ENCODE measurements at regions not wholly inside any gene's neighbourhood (a gene's known extent, or its start where the extent isn't known, plus 50 kb on each side); places are given as distances from the start of the nearest gene placed in this dataset.

DNA sequence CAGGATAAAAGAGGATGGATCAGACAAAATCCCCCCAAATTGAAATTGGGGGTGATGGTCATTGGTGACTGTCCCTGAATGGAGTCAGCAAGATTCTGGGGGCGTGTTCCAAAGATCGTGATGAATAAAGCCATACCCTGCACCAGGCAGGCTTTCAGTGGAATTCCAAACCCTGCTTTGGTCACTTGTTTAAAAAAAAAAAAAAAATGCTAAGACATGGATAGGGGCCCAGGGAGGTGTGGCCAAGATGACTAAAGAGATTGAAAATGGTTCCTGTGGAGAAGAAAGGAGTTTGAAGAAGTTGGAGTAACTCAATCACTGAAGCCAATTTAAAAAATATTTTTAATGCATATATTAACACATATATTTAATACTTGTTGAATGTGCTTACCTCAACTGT is 161.4 kb upstream of the KCNG1 start:
- FAIRE-seq (no peak), DNase-seq (ENCODE audit: low read depth, low spot score) (no peak)
- Histone ChIP-seq H3K27me3 (ENCODE audit: control insufficient read depth in 2 of 2, insufficient read depth in 2 of 2, low read length in 2 of 2) (peaks cover 2 to 6% of the 10 kb centered on the region in 2 experiments), H3K4me1 (ENCODE audit: control insufficient read depth, extremely low read depth, insufficient read depth, low read length) (no peaks in the 10 kb centered on the region), H3K79me2 (ENCODE audit: control insufficient read depth, insufficient read depth, low read length) (no peaks in the 10 kb centered on the region), H3K9ac (replicated peaks; ENCODE audit: extremely low read depth, insufficient read depth, low read length) (no peak overlapping the region), H3K27ac (ENCODE audit: insufficient read depth, low read depth, low read length) (no peak overlapping the region), H4K20me1 (replicated peaks; ENCODE audit: control insufficient read depth, extremely low read depth, insufficient read depth, low read length) (no peaks in the 10 kb centered on the region), H2AFZ (ENCODE audit: low read depth, low read length) (no peak overlapping the region), H3K9me3 (replicated peaks; ENCODE audit: control insufficient read depth, insufficient read depth, low read length) (no peaks in the 10 kb centered on the region), H3K9me1 (replicated peaks; ENCODE audit: control insufficient read depth, extremely low read depth, insufficient read depth, low read length) (no peaks in the 10 kb centered on the region), H3K4me2 (ENCODE audit: insufficient read depth, low read length) (no peak overlapping the region), H3K4me3 (replicated peaks in 1 of 3; ENCODE audit: insufficient read depth in 1 of 3, low read depth in 1 of 3, low read length in 3 of 3) (no peak overlapping the region), H3K36me3 (ENCODE audit: control insufficient read depth in 2 of 2, extremely low read depth in 1 of 2, insufficient read depth in 2 of 2, low read length in 2 of 2) (no peaks in the 10 kb centered on the region)
- dilution Hi-C loops (cut with MboI; ENCODE audit: extremely low pct_ligation_motif_present, low sequenced_read_pairs) (no loop called here), intact Hi-C loops (cut with micrococcal nuclease) (no loop called here)
- POLR2A ChIA-PET = no interaction called here
- TF ChIP-seq GATA2 (IDR thresholded peaks at IDR 0.05; ENCODE audit: insufficient read depth, insufficient read length, low read depth, low read length) (no peak), EZH2 (IDR thresholded peaks at IDR 0.05; ENCODE audit: borderline replicate concordance, low read depth, low read length, severe bottlenecking) (no peak), JUN (IDR thresholded peaks at IDR 0.05; ENCODE audit: borderline replicate concordance, insufficient read depth, insufficient read length, low read depth) (no peak), POLR2A (IDR thresholded peaks at IDR 0.05; ENCODE audit: low read depth, low read length) (no peak), POLR2AphosphoS5 (IDR thresholded peaks at IDR 0.05; ENCODE audit: insufficient read depth, low read depth, low read length) (no peak), MYC (IDR thresholded peaks at IDR 0.05; ENCODE audit: low read depth, low read length) (no peak), FOS (IDR thresholded peaks at IDR 0.05; ENCODE audit: borderline replicate concordance, insufficient read depth, low read length) (no peak)
- TF ChIP-seq, protein P1, sequence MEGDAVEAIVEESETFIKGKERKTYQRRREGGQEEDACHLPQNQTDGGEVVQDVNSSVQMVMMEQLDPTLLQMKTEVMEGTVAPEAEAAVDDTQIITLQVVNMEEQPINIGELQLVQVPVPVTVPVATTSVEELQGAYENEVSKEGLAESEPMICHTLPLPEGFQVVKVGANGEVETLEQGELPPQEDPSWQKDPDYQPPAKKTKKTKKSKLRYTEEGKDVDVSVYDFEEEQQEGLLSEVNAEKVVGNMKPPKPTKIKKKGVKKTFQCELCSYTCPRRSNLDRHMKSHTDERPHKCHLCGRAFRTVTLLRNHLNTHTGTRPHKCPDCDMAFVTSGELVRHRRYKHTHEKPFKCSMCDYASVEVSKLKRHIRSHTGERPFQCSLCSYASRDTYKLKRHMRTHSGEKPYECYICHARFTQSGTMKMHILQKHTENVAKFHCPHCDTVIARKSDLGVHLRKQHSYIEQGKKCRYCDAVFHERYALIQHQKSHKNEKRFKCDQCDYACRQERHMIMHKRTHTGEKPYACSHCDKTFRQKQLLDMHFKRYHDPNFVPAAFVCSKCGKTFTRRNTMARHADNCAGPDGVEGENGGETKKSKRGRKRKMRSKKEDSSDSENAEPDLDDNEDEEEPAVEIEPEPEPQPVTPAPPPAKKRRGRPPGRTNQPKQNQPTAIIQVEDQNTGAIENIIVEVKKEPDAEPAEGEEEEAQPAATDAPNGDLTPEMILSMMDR (IDR thresholded peaks at IDR 0.05; ENCODE audit: extremely low read depth in 1 of 2, insufficient read depth in 1 of 2, low read depth in 1 of 2, low read length in 2 of 2) = no peak
- TF ChIP-seq, protein P2, sequence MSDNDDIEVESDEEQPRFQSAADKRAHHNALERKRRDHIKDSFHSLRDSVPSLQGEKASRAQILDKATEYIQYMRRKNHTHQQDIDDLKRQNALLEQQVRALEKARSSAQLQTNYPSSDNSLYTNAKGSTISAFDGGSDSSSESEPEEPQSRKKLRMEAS (IDR thresholded peaks at IDR 0.05; ENCODE audit: insufficient read depth, insufficient read length) = no peak
- CTCF ChIA-PET = interaction anchor here (1.1 kb wide), 1 partner anchor 197 kb away, joined by 3 read pairs; no protein-coding TSS in a partner anchor
- no TSS peak for BruUV-seq (replicated peaks)
